A673 (cell line): ENCODE measurements at regions not wholly inside any gene's neighbourhood (a gene's known extent, or its start where the extent isn't known, plus 50 kb on each side); places are given as distances from the start of the nearest gene placed in this dataset.

Experiments
- BruUV-seq: library from RNA; stranded (reverse); fragments of 400-500 nt; replicated peaks from 2 replicates; lab custom pipeline; 2021; lab: Mats Ljungman, UMichigan
- CTCF ChIA-PET: fragments of 300-600 bp; sonication (Branson Sonifier 250); formaldehyde crosslinking; loops from one replicate; lab custom pipeline; 2022; ENCODE audit warnings: antibody characterized with exemption; lab: Charles Lee
- POLR2A ChIA-PET: fragments of 300-600 bp; sonication (Branson Sonifier 250); formaldehyde crosslinking; loops from one replicate; lab custom pipeline; 2022; ENCODE audit warnings: antibody characterized with exemption; ENCODE audit not compliant: low non-redundant PET; lab: Charles Lee
- DNase-seq: peaks from one replicate; pipeline ENCODE4 v3.0.0-alpha.2; 2015; ENCODE audit warnings: low spot score
- H3K27ac ChIP-seq: fragments of 200-600 bp; sonication (generic); 2 replicates; pipeline ENCODE4 v1.5.1; 2016; ENCODE audit warnings: mixed run types, low read depth, mild to moderate bottlenecking, mixed read lengths, antibody characterized with exemption, low read length; ENCODE audit not compliant: poor library complexity, severe bottlenecking
- H3K27me3 ChIP-seq: fragments of 200-600 bp; sonication (generic); replicated peaks from 2 replicates; pipeline ENCODE4 v1.6.1; 2017; ENCODE audit warnings: mixed run types, low read depth, mild to moderate bottlenecking, mixed read lengths, antibody characterized with exemption, low read length; ENCODE audit not compliant: insufficient read depth, poor library complexity
- H3K36me3 ChIP-seq: fragments of 200-600 bp; sonication (generic); 2 replicates; pipeline ENCODE4 v1.6.1; 2016; ENCODE audit warnings: mixed run types, mild to moderate bottlenecking, mixed read lengths, antibody characterized with exemption, low read length; ENCODE audit not compliant: insufficient read depth, poor library complexity, severe bottlenecking
- H3K4me1 ChIP-seq: fragments of 200-600 bp; sonication (generic); 2 replicates; pipeline ENCODE4 v1.6.1; 2017; ENCODE audit warnings: mixed run types, mild to moderate bottlenecking, mixed read lengths, antibody characterized with exemption, low read length; ENCODE audit not compliant: insufficient read depth, poor library complexity, severe bottlenecking
- H3K4me3 ChIP-seq: fragments of 200-600 bp; sonication (generic); 2 replicates; pipeline ENCODE4 v1.5.1; 2016; ENCODE audit warnings: low read depth, mixed run types, mild to moderate bottlenecking, mixed read lengths, low read length; ENCODE audit not compliant: poor library complexity, severe bottlenecking
- H3K9me3 ChIP-seq: fragments of 200-600 bp; sonication (generic); 2 replicates; pipeline ENCODE4 v1.6.1; 2016; ENCODE audit warnings: mixed run types, low read depth, mild to moderate bottlenecking, mixed read lengths, antibody characterized with exemption, low read length; ENCODE audit not compliant: poor library complexity, severe bottlenecking
- EZH2 ChIP-seq: fragments of 200-600 bp; sonication (generic); IDR thresholded peaks from 2 replicates; pipeline ENCODE4 v1.6.1; 2017; ENCODE audit warnings: borderline replicate concordance, low read depth, mild to moderate bottlenecking, mixed read lengths, antibody characterized with exemption, low read length; ENCODE audit not compliant: poor library complexity, severe bottlenecking
- intact Hi-C: fragments of 100-400 bp; cut with micrococcal nuclease; formaldehyde crosslinking; loops from one replicate; pipeline ENCODE4 v1.10.0; 2022; ENCODE audit not compliant: unreplicated experiment
- TF ChIP-seq, protein P1 (sequence below): fragments of 300-800, 200-600 bp; sonication (generic); conservative IDR thresholded peaks from 2 replicates; pipeline ENCODE4 v1.5.1; 2017; ENCODE audit warnings: low read depth, mild to moderate bottlenecking, antibody characterized with exemption, low read length, moderate library complexity, mixed read lengths

DNA sequence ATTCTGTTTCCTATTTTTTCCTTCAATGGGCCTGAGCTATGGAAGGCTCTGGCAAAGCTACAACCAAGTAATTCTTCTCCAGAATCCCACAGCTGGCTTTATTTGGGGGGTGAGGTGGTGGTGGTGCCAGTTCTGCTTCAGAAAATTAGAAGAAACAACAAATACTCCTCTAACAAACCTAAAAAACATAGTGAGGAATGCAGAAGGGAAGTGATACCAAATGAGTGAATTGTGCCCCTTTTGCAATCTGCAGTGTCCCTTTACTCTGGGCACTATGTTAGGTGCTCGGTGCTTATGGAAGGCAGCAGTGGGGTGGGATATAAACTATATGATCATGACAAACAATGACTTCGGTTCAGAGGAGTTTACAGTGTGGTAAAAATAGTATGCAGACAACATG lies 90.4 kb upstream of the ROPN1 start:
- ChIA-PET POLR2A (no interaction called here), CTCF (no interaction called here)
- Histone ChIP-seq H3K9me3 (no peaks in the 10 kb centered on the region), H3K4me1 (peaks cover 9% of the 10 kb centered on the region), H3K27ac (no peak overlapping the region), H3K27me3 (no peaks in the 10 kb centered on the region), H3K4me3 (no peak overlapping the region), H3K36me3 (no peaks in the 10 kb centered on the region)
- no peak for DNase-seq
- intact Hi-C loops = no loop called here
- TF ChIP-seq EZH2 = no peak
- TF ChIP-seq, protein P1, sequence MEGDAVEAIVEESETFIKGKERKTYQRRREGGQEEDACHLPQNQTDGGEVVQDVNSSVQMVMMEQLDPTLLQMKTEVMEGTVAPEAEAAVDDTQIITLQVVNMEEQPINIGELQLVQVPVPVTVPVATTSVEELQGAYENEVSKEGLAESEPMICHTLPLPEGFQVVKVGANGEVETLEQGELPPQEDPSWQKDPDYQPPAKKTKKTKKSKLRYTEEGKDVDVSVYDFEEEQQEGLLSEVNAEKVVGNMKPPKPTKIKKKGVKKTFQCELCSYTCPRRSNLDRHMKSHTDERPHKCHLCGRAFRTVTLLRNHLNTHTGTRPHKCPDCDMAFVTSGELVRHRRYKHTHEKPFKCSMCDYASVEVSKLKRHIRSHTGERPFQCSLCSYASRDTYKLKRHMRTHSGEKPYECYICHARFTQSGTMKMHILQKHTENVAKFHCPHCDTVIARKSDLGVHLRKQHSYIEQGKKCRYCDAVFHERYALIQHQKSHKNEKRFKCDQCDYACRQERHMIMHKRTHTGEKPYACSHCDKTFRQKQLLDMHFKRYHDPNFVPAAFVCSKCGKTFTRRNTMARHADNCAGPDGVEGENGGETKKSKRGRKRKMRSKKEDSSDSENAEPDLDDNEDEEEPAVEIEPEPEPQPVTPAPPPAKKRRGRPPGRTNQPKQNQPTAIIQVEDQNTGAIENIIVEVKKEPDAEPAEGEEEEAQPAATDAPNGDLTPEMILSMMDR = no peak
- BruUV-seq = no TSS peak

DNA sequence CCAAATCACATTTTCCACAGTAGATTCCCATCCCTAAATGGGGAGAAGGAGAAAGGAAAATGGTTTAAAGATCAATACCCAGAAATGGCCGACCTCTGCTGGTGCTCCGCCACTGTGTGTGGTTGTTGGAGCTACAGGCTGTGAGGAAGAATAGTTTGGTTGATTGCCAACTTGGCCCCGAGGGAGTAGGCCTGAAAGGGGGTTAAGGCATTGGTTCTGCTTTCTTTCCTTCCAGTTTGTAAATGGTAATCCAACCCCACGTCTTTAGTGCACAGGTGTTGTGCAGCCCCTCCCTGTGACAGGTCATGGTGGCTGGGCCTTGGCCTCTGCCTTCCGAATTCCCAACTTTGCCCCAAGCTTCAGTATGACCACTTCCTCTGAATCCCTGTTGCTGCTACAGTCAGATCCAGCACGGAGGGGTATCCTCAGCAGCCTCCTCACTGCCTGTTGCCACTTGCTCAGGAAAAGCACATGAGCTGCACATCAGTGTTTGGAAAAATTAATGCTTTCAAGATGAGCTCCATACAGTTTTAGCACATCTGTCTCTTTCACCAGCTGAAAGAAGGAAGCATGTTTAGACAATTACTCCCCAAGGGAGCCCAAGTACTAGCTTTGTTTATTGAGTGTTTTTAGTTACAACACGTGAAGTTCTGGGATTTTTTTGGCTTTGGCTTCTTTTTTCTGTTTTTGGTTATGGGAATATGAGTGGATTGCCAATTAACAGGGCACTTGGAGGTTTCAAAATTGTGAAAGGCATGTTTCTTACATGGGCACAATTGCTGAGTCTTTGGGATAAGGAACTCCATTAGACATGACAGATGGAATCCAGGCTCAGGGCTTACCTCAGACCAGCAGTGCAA lies 92.3 kb upstream of the ROPN1 start:
- peak; percentile 17 for DNase-seq
- H3K9me3 ChIP-seq = no peaks in the 10 kb centered on the region
- H3K4me1 ChIP-seq = peaks cover 12% of the 10 kb centered on the region
- no TSS peak for BruUV-seq
- intact Hi-C loops = no loop called here
- no peaks in the 10 kb centered on the region for H3K27me3 ChIP-seq
- CTCF ChIA-PET = no interaction called here
- TF ChIP-seq EZH2 = no peak
- TF ChIP-seq, protein P1 = no peak
- POLR2A ChIA-PET = no interaction called here
- no peaks in the 10 kb centered on the region for H3K36me3 ChIP-seq
- no peak overlapping the region for H3K4me3 ChIP-seq
- no peak overlapping the region for H3K27ac ChIP-seq

DNA sequence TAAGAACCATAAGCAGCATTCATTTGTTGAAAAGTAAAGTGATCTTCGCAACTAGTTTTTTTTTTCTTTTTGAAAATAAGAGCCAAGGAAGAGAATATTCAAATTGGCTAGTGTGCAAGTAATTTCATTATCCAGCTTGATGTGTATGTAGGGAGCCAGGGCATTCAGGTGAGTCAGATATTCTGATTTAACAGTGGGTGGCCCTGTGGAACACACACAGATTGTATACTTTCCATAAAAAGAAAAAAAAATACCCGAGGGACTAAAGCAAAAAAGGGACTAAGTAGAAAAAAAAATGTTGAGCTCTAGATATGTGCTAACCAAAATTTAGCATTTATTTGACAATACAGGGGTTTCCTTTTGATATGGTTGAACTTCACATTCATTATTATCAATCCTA lies 96.9 kb upstream of the ROPN1 start:
- Histone ChIP-seq H3K4me3 (no peak overlapping the region), H3K36me3 (no peaks in the 10 kb centered on the region), H3K27ac (no peak overlapping the region), H3K27me3 (no peaks in the 10 kb centered on the region), H3K9me3 (no peaks in the 10 kb centered on the region), H3K4me1 (peaks cover 12% of the 10 kb centered on the region)
- ChIA-PET POLR2A (no interaction called here), CTCF (no interaction called here)
- intact Hi-C loops = no loop called here
- no peak for DNase-seq
- BruUV-seq = no TSS peak
- TF ChIP-seq, protein P1 = no peak
- TF ChIP-seq EZH2 = no peak
